HG02981 (cell line): ENCODE measurements at regions not wholly inside any gene's neighbourhood (a gene's known extent, or its start where the extent isn't known, plus 50 kb on each side); places are given as distances from the start of the nearest gene placed in this dataset.
"Not testable (repeated sequence)": the region's sequence is repeated elsewhere in the genome, so short reads cannot be mapped to it uniquely, and the experiment has no call there.

ENCODE experiments used
- ATAC-seq: cut with Tn5 transposase; IDR thresholded peaks from one replicate; pipeline ENCODE4 v1.9.1; 2021; ENCODE audit warnings: mild to moderate bottlenecking, moderate library complexity; ENCODE audit not compliant: unreplicated experiment

GRCh38 chr2:191476901-191477300 is 201.0 kb upstream of the NABP1 start:
- no peak for ATAC-seq

DNA sequence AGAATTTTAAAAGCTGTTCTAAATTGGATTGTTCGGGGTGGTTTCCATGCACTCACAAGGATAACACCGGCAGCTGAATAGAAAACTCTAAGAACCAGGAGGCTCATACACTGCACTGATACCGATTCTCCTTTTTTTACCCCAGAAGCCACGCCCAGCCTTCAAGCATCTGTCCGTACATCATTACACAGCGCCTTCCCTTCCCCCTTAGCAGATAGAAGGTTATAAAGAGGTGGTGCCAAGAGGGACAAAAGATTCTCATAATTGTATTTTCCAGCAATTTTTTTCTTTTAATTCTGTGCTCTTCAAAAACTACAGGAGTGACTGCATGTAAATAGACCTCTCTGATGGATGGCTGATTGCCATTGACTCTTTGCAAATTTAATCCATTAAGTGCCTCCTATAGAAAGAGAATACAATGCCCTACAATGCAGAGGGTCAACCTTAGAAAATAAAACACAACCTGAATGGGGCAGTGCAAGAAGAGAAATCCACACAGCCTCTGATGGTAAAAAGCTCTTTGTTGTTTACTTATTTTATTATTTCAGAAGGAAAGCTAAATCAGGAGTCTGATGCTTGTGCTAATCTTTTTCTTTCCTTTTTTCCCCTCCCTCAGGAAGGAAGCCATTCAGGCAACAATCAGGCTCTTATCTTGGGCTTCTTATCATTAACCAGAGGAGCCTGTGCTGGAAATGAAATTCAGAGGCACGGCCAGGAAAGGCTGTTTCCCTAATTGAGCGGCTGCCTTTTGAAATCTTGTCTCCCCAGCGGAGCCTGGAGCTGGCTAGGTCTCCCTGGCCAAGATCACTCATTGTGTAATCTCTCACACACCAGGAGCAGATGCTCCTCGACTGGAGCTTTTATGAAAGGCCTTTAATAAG is 198.9 kb upstream of the NABP1 start:
- ATAC-seq = no peak

DNA sequence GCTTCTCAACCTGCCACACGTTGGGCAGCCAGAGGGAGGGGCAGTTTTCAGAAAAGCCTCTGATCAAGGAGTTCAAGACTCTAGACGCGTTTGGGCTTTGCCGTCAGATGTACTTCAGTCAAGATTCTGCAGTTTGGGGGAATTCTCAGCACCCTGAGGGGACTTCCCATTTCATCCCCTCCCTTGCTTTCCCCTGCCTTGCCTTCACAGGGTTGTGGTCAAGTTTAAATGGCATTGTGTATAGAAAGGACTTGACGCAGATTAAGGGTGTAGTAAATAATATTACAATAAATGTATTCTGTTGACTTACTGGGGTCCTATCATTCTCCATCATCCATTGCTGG is 198.3 kb upstream of the NABP1 start:
- ATAC-seq = no peak

- no peak for ATAC-seq
These were observed 196.4 kb upstream of the NABP1 start for GRCh38 chr2:191481305-191482070.

- no peak for ATAC-seq
These were observed 194.8 kb upstream of the NABP1 start for GRCh38 chr2:191483117-191483516.

DNA sequence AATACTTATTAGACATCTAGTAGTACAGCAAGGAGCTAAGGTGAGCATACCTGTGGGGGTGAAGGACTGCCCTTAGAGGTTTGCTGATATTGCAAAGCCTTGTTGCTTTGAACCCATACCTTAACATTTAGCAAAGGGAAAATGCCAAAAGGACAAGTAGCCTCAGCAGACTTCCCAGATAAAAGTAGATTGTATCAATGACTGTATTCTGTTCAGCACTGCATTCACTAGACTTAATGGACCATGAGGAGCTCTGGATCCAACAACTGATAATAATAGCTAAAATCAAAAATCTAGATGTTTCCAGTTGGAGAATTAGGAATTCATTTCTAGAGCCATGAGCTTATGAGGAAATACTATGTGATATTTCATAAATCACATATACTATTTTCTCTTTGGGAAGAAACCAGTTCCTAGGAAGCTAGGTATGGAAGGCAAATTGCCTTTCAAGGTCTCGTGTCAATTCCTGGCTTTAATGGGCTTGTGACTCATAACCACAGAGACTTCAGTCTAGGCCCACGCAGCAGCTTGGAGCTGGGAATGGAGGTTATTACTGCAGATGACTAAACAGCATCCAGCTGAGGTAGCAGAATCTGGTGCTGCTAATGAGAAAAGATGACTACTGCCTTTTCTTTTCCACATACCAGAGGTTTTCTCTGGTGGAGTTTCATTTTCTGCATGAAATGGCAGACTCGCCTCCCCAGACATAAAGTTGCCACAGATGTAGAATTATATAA is 191.2 kb upstream of the NABP1 start:
- ATAC-seq = no peak

DNA sequence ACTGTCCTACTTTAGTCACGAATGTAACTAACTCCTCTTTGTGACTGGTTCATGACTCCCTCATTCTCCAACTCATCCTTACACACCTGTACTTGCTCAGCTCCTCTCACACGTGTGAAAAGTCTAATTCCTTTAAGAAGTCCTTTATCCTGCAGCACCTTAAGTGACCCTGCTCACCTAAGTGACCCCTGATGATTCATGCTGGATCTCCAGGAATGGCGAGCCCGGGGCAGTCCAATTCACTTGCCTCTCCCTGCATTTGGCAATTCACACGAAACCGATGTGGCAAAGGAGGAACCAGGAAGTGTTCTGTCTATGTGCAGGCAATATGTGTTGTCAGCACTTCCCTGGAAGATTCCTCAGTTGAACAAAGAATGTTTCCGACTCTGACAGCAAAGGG is 189.8 kb upstream of the NABP1 start:
- ATAC-seq = no peak

GRCh38 chr2:191489177-191489576 is 188.8 kb upstream of the NABP1 start:
- ATAC-seq = no peak

- ATAC-seq = no peak
These were observed 181.1 kb upstream of the NABP1 start for GRCh38 chr2:191496838-191497237.

DNA sequence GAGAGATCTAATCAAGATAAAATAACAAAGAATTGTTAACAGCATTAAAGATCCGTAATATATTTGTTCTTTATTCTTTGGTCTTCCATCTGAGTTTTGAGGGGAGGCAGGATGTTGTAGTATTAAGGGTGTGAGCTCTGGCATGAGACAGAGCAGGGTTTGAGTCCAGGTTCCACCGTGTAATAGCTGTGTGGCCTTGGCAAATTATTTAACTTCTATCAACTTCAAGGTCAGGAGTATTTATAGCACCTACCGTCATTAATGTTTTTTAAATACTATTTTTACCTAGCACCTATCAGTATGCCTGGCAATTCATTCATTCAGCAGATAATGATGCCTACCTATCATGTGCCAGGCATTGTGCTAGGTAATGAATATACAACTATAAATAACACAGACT is 180.1 kb upstream of the NABP1 start:
- no peak for ATAC-seq

DNA sequence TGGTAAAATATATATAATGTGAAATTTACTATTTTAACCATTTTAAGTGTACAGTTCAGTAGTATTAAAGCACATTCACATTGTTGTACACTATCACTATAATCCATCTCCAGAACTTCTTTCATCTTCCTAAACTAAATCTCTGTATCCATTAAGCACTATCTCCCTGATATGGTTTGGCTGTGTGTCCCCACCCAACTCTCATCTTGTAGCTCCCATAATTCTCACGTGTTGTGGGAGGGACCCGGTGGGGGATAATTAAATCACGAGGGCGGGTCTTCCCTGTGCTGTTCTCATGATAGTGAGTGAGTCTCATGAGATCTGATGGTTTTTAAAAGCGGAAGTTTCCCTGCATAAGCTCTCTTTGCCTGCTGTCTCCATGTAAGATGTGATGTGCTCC is 178.9 kb upstream of the NABP1 start:
- ATAC-seq = no peak

GRCh38 chr2:191499874-191500565 is 177.9 kb upstream of the NABP1 start:
- ATAC-seq = no peak

DNA sequence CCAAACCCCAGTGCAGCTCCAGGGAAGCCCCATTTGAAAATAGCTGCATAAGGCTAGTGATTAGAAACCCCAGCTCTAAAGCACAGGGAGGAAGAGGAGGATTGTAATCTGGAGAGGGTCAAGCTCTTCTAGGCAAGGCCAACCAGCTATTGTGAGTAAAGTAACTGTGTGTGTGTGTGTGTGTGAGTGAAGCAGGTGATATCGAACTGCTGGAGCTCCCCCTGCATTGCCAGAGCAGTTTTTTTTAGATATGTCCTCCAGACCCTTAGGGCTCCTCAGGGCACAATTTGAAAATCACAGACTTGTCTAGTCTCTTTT is 177.4 kb upstream of the NABP1 start:
- no peak for ATAC-seq

GRCh38 chr2:191500884-191501560 is 176.9 kb upstream of the NABP1 start:
- no peak for ATAC-seq

- ATAC-seq = no peak
These were observed 176.3 kb upstream of the NABP1 start for GRCh38 chr2:191501561-191502168.

DNA sequence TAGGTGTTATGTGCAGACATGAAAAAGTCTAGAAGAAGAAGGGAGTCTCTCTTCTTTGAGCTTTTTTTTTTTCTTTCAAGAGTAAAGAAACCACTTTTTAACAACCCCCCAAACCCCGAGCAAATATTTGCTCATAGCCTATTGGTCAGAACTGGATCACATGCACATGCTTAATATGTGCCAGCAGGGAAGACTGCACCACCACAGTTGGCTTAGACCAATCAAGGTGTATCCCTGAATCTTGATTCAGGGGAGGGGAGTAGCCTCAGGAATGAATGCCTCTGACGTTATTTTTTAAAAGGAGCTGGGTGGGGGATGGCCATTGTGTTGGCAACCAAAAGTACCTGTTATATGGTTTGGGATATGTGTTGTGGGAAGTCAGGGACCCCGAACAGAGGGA is 171.4 kb upstream of the NABP1 start:
- no peak for ATAC-seq

- ATAC-seq = not testable (repeated sequence)
These were observed 170.6 kb upstream of the NABP1 start for GRCh38 chr2:191507252-191507853.

- no peak for ATAC-seq
These were observed 169.2 kb upstream of the NABP1 start for GRCh38 chr2:191508738-191509137.

DNA sequence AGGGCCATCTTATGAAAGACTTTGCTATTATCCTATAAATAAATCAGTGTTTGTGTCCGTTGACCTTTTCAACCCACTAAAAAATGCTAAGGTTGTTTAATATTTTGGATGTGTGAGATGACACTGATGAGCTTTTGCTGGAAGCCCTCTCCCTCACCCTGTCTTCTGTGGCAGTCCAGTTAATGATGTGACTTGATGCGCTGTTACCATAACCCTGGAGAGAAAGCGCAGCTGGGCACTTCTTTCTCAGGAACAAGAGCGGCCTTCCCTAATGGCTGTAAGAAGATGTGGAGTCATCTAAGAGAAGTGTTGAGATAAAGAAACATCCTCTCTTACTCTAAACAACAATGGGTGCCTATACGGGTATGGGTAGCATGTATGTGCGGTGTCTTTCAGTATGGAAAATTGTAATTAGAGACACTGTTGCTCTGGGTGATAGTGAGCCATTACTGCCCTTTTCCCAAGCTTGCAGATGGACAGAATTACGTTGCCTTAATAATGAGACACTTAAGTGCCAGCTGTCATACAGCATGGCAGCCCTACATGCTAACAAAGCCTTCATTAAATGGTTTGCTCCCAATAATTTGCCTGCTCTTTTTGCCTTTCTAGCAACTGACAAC is 165.6 kb upstream of the NABP1 start:
- ATAC-seq = no peak
